ENCODE measurements at regions not wholly inside any gene's neighbourhood (a gene's known extent, or its start where the extent isn't known, plus 50 kb on each side); places are given as distances from the start of the nearest gene placed in this dataset.

GRCh38 chr16:79369796-79370195, 230.7 kb downstream of the MAF start:
- no peak for DNase-seq (ENCODE audit: low spot score)

DNA sequence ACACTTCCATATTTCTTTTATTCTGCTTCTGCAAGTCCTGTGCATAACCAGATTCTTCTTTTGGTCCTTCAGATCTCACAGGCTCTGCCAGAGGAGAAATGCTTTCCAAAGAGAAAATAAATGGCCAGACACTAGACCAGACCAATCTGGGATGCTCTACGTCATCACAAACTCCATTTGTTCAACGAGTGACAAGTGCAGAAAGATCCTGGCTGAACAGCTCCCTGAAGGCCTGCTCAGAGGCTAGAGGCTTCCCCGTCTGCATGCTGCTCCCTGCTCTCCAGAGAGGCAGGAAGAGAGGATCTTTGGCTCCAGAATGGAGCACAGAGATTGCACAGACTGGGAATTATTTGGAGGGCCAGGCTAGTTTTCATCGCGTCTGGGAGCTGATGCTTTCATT, 232.7 kb downstream of the MAF start:
- DNase-seq (ENCODE audit: low spot score), result no peak

GRCh38 chr16:79366635-79367034, 233.9 kb downstream of the MAF start:
- DNase-seq (ENCODE audit: low spot score), result no peak

- DNase-seq (ENCODE audit: low spot score), result no peak
Observed at GRCh38 chr16:79365702-79366101, 234.8 kb downstream of the MAF start.

- DNase-seq (ENCODE audit: low spot score), result no peak
Observed at GRCh38 chr16:79363484-79363883, 237.1 kb downstream of the MAF start.

DNA sequence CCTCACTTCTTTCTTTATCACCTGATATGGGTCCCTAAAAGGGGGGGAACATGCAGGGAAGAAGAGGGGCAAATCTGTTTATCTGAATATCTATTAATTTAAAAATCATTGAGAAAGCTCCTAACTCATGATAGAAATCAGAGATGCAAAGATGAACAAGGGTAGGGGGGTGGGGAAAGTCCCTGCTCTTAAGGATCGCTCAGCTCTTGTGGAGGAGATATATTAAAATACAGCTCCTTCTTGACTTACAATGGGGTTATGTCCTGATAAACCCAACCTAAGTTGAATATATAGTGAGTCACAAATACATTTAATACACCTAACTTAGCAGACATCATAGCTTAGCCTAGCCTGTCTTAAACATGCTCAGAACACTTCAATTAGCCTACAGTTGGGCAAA, 237.5 kb downstream of the MAF start:
- DNase-seq (ENCODE audit: low spot score), result no peak

GRCh38 chr16:79362300-79362970, 238.1 kb downstream of the MAF start:
- DNase-seq (ENCODE audit: low spot score), result no peak

DNA sequence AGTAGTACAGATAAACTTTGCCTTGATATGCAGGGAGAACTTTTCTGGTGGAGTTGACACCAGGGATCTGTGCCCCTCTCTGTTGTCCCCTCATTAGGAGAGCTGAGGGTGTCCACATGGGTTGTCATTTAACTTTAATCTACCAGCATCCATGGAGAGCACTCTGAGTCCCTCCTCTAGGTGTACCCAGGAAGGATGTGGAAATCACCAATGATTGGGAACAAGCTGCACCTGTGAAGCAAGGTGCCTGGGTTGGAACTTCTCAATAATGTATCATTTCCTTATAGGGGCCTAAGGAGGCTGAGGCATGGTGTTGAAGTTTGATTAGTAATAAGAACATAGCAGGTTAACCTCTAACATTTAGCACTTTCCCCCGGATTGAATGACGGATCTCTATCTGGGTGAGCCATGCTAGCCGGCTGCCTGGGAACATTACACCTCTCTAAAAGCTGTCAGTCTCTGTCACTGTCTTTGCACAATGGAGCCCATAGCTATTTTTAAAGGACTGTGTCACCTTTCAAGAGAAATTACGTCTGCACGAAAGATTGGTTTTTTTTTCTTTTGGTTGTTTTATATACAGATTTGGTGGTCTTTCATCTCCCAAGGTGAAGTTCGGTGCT, 239.3 kb downstream of the MAF start:
- DNase-seq (ENCODE audit: low spot score), result no peak

GRCh38 chr16:79360267-79360666, 240.3 kb downstream of the MAF start:
- DNase-seq (ENCODE audit: low spot score), result no peak

DNA sequence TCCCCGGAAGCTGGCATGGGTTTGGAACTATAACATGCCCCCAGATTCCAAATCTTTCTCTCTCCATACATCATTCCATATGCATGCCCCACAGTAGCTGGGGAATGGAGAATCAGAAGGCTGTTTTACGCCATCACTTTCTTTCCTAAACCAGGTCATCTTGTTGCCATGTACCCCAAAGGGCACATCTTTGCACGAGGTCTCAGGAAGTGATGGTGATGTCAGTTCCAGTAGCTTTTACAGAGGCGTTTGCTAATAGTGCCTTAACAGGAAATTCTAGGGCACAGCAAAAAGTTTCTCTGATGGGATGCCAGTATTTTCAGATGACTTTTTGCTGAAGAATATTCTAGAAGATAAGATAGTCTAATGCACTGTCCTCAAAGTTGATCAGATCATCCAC, 241.5 kb downstream of the MAF start:
- no peak for DNase-seq (ENCODE audit: low spot score)

GRCh38 chr16:79358188-79358587, 242.3 kb downstream of the MAF start:
- DNase-seq (ENCODE audit: low spot score), result no peak

DNA sequence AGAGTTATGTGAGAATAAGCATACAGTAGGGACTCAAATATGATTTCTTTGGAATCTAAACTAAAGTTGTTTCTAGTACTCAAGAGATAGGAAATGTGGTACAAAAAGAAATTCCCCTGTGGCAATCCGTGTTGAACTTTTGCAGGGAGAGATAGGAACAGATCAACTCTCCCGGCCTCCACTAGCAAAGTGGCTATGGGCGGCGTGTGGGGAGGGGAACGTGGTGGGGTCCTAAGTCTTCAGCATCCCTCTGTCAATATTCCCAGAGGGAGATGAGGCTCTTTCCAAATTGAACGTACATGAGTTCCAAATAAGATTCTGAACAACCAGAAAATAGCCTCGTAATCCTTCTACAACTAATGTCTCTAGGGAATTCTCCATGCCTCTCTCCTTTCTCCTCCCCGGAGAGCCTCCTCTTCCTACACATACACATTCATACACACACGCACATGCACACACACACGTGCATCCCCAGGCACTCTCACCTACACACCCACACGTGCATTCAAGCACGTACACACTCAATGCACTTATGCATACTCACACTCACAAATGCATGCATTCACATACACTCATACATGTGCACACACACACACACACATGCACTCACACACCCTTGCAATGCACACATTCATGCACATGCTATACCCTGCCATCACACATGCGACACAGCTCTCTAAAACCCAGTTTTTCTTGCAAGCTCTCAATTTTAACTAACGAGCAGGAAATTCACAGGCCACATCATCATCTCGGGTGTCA, 244.8 kb downstream of the MAF start:
- no peak for DNase-seq (ENCODE audit: low spot score)

GRCh38 chr16:79351927-79352326, 248.6 kb downstream of the MAF start:
- DNase-seq (ENCODE audit: low spot score), result no peak

- no peak for DNase-seq (ENCODE audit: low spot score)
Observed at GRCh38 chr16:79349803-79350202, 250.7 kb downstream of the MAF start.

DNA sequence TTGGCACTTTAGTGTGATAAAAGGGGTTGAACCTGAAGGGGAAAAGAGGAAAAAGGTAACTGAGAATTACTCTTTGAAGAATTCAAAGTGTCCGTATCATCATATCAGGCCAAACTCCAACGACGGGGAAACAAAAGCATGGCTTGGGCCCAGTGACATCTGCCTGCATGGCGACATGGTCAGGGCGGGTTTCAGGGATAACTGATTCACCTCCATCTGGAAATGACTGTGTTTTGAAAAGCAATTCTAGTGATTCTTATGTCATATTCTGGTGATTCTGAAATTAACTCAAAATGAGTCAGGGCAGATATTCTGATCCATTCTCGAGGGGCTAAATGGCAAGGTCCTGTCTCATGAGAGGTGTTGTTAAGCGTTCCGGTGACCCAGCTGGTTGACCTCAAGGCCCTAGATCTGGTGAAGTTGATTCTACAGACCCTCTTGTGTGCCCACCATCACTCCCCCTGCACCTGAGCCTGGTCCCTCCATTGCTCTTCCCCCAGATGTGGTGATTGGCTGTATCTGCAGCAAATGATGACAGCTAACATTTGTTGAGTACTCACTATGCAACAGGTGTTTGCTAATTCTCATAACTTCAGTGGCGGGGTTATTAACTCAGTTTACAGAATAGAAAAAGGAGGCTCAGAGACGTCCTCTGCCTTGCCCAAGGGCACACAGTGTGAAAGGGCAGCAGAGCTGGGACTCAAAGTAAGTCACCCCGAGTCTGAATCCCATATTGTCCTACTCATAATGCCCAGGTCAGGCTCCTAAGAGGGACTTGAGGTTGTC, 251.8 kb downstream of the MAF start:
- no peak for DNase-seq (ENCODE audit: low spot score)

DNA sequence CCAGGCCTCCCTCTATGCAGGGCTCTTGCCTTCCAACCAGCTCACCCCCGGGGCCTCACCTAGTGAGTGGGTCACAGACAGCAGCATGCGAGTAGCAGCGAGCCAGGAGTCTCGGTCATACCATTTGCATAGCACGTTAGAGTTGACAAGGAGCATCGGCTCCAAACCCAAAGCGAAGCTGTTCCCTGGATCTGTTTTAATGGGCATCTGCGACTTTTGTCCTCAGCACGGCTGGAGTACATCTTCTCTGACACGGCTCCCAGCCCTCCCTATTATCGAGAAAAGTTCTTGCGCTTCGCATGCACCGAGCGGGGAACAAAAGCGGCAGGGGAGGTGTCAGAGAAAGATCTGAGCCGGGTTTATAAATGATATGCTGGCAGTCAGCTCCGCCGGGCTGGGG, 253.3 kb downstream of the MAF start:
- DNase-seq (ENCODE audit: low spot score), result peak; percentile 39

- DNase-seq (ENCODE audit: low spot score), result no peak
Observed at GRCh38 chr16:79339863-79340262, 260.7 kb downstream of the MAF start.

DNA sequence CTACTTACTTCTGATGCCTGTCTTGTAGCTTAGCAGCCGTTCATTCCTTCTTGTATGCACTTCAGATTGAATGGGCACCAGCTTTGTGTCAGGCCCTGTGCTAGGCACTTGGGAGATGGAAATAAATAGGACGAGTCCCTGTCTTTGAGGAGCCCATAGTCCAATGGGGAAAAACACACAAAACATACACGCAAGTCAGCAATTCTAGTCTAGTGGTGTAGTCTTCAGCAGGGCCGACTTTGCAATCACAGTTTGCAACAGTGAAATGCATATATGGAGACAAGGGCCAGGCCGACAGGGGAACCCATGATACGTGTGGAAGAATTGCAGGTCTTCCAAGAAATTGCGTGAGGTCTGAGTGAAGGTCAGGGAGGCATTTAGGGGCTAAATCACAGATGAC, 262.6 kb downstream of the MAF start:
- no peak for DNase-seq (ENCODE audit: low spot score)

DNA sequence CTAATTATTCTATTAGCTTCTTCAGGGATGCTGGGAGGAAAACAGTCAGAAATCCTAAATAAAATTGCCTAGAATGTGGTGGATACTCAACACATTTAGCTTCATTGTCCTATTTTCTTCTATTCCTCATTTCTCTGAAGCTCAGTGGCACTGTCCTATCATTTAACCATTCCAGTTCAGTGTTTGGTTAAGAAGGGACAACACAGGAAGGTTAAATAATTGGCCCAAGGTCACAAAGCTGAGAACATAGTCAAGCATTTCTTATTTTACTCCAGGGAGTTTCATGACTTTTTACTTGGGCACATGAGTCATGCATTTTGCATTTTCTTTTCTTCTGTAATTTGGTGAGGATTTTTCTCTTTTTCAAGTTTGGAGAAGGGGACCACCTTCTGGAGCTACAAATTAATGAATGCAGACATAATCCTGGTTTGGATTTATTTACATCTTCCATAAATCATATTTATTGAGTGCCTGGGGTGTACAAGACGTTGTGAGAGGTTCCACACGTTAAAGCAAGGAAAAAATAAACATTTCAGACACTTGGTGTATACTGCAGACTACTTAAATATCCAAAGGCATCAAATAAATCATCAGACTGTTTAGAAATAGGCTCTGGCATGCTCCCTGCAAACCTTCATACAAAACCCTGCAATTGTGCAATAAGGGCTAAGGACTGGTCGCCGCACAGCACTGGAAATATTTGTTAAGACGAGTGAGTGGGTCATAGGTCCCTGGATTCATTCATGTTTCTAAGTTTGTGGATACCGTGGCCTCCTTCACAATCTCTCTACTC, 263.9 kb downstream of the MAF start:
- no peak for DNase-seq (ENCODE audit: low spot score)

GRCh38 chr16:79334127-79334526, 266.4 kb downstream of the MAF start:
- no peak for DNase-seq (ENCODE audit: low spot score)

DNA sequence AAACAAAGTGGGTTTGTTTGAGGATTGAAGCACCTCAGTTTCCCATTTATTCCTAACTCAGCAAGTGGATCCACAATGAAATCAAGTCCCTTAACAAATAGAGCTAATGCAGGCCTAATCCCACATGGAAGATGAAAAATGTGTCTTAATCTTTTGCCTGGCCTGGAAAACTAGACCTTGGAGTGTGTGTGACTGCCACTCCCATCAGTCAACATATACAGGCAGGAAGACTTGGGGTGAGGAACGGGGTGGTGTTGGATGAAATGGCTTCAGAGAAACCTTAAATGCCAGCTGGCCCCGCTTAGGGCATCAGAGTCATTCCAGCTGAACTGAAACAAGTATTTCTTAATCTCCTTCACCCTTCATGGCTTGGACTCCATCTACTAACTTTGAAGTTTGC, 269.5 kb downstream of the MAF start:
- DNase-seq (ENCODE audit: low spot score), result no peak

GRCh38 chr16:79329967-79330366, 270.6 kb downstream of the MAF start:
- no peak for DNase-seq (ENCODE audit: low spot score)

Measured in cerebellar cortex (tissue), 1 donor.